ENCODE measurements at regions not wholly inside any gene's neighbourhood (a gene's known extent, or its start where the extent isn't known, plus 50 kb on each side); places are given as distances from the start of the nearest gene placed in this dataset.

- H3K4me3 ChIP-seq, result no peak overlapping the region
- H3K36me3 ChIP-seq, result no peaks in the 10 kb centered on the region
- no peak overlapping the region for H3K9ac ChIP-seq (ENCODE audit: low read depth in 2 of 2, low read length in 2 of 2)
- no peak for DNase-seq
- H3K9me3 ChIP-seq, result no peaks in the 10 kb centered on the region
- intact Hi-C loops (cut with DNase I), result no loop called here
- no peaks in the 10 kb centered on the region for H3K27me3 ChIP-seq
- no peak overlapping the region for H3K27ac ChIP-seq
- no peak for TF ChIP-seq CTCF (IDR thresholded peaks at IDR 0.05)
- H3K4me1 ChIP-seq, result no peaks in the 10 kb centered on the region
Measured at GRCh38 chr12:91913124-91913523, 232.5 kb downstream of the BTG1 start.

- H3K27ac ChIP-seq, result no peak overlapping the region
- no peaks in the 10 kb centered on the region for H3K9me3 ChIP-seq
- no peaks in the 10 kb centered on the region for H3K36me3 ChIP-seq
- intact Hi-C loops (cut with DNase I), result no loop called here
- H3K4me1 ChIP-seq, result no peaks in the 10 kb centered on the region
- no peak overlapping the region for H3K9ac ChIP-seq (ENCODE audit: low read depth in 2 of 2, low read length in 2 of 2)
- H3K4me3 ChIP-seq, result no peak overlapping the region
- no peaks in the 10 kb centered on the region for H3K27me3 ChIP-seq
- no peak for DNase-seq
- TF ChIP-seq CTCF (IDR thresholded peaks at IDR 0.05), result no peak
Measured at GRCh38 chr12:91912178-91912577, 233.5 kb downstream of the BTG1 start.

GRCh38 chr12:91910871-91911388 is 234.7 kb downstream of the BTG1 start:
- no peak for TF ChIP-seq CTCF (IDR thresholded peaks at IDR 0.05)
- no peak overlapping the region for H3K9ac ChIP-seq (ENCODE audit: low read depth in 2 of 2, low read length in 2 of 2)
- intact Hi-C loops (cut with DNase I), result no loop called here
- H3K9me3 ChIP-seq, result no peaks in the 10 kb centered on the region
- H3K4me1 ChIP-seq, result no peaks in the 10 kb centered on the region
- no peaks in the 10 kb centered on the region for H3K27me3 ChIP-seq
- DNase-seq, result no peak
- H3K4me3 ChIP-seq, result no peak overlapping the region
- H3K36me3 ChIP-seq, result no peaks in the 10 kb centered on the region
- no peak overlapping the region for H3K27ac ChIP-seq

- no peak for DNase-seq
- H3K9me3 ChIP-seq, result no peaks in the 10 kb centered on the region
- no peaks in the 10 kb centered on the region for H3K36me3 ChIP-seq
- no peaks in the 10 kb centered on the region for H3K4me1 ChIP-seq
- intact Hi-C loops (cut with DNase I), result no loop called here
- TF ChIP-seq CTCF (IDR thresholded peaks at IDR 0.05), result no peak
- no peak overlapping the region for H3K9ac ChIP-seq (ENCODE audit: low read depth in 2 of 2, low read length in 2 of 2)
- no peak overlapping the region for H3K4me3 ChIP-seq
- H3K27me3 ChIP-seq, result no peaks in the 10 kb centered on the region
- H3K27ac ChIP-seq, result no peak overlapping the region
Measured at GRCh38 chr12:91902860-91903683, 242.6 kb downstream of the BTG1 start.

- H3K4me1 ChIP-seq, result no peaks in the 10 kb centered on the region
- no peak for TF ChIP-seq CTCF (IDR thresholded peaks at IDR 0.05)
- H3K4me3 ChIP-seq, result no peak overlapping the region
- H3K36me3 ChIP-seq, result no peaks in the 10 kb centered on the region
- no peak overlapping the region for H3K9ac ChIP-seq (ENCODE audit: low read depth in 2 of 2, low read length in 2 of 2)
- DNase-seq, result no peak
- no peak overlapping the region for H3K27ac ChIP-seq
- no peaks in the 10 kb centered on the region for H3K9me3 ChIP-seq
- intact Hi-C loops (cut with DNase I), result no loop called here
- no peaks in the 10 kb centered on the region for H3K27me3 ChIP-seq
Measured at GRCh38 chr12:91901381-91902074, 244.1 kb downstream of the BTG1 start.

All from colonic mucosa (tissue), 4 donors.